GM12864 (cell line): ENCODE measurements at regions not wholly inside any gene's neighbourhood (a gene's known extent, or its start where the extent isn't known, plus 50 kb on each side); places are given as distances from the start of the nearest gene placed in this dataset.

ENCODE experiments used
- DNase-seq: peaks from one replicate; pipeline ENCODE4 v3.0.0-alpha.2; 2011; ENCODE audit warnings: low read depth
- H3K4me3 ChIP-seq: 2 replicates; pipeline ENCODE4 v1.5.1; 2011; ENCODE audit warnings: mild to moderate bottlenecking, low read depth, low read length, control low read depth
- CTCF ChIP-seq: IDR thresholded peaks from 2 replicates; pipeline ENCODE4 v1.5.1; 2011; ENCODE audit warnings: low read depth, mild to moderate bottlenecking, moderate library complexity, low read length, control low read depth, inconsistent platforms; ENCODE audit errors: missing control alignments

- no peak for TF ChIP-seq CTCF
- H3K4me3 ChIP-seq, result no peak overlapping the region
- DNase-seq, result no peak
Measured at GRCh38 chr18:10346749-10347415, 107.6 kb upstream of the APCDD1 start.

- no peak for TF ChIP-seq CTCF
- H3K4me3 ChIP-seq, result no peak overlapping the region
- no peak for DNase-seq
Measured at GRCh38 chr18:10349561-10349960, 104.9 kb upstream of the APCDD1 start.

GRCh38 chr18:10350661-10351060 lies 103.8 kb upstream of the APCDD1 start:
- no peak for DNase-seq
- no peak for TF ChIP-seq CTCF
- H3K4me3 ChIP-seq, result no peak overlapping the region

- TF ChIP-seq CTCF, result no peak
- no peak for DNase-seq
- no peak overlapping the region for H3K4me3 ChIP-seq
Measured at GRCh38 chr18:10351219-10351818, 103.1 kb upstream of the APCDD1 start.

- H3K4me3 ChIP-seq, result no peak overlapping the region
- TF ChIP-seq CTCF, result no peak
- DNase-seq, result no peak
Measured at GRCh38 chr18:10351858-10352257, 102.6 kb upstream of the APCDD1 start.

GRCh38 chr18:10352671-10353070 lies 101.8 kb upstream of the APCDD1 start:
- no peak for DNase-seq
- no peak for TF ChIP-seq CTCF
- H3K4me3 ChIP-seq, result no peak overlapping the region

GRCh38 chr18:10353791-10354190 lies 100.6 kb upstream of the APCDD1 start:
- TF ChIP-seq CTCF, result no peak
- no peak overlapping the region for H3K4me3 ChIP-seq
- no peak for DNase-seq
